ENCODE measurements at regions not wholly inside any gene's neighbourhood (a gene's known extent, or its start where the extent isn't known, plus 50 kb on each side); places are given as distances from the start of the nearest gene placed in this dataset.

DNA sequence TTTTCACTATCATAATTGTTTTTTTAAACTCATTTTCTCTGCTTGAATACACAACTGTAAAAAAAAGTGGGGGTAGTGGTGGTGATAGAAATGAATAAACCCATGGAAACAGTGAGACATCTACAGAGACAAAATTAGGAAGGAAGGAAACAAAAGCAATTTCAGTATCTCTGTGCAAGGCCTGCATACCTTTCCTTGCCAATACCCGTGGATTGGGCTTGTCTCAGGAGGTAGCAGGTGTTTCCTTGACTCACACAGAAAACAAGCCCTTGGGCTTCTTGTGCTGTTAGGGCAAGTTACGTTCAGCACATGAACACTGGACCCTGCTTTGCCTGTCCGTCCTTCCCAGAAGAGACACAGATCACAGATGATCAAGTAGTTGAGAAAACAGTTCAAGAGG is 372.2 kb downstream of the ZSWIM6 start:
- TF ChIP-seq GATA3 (IDR thresholded peaks at IDR 0.05; ENCODE audit: low read depth, low read length) (no peak), GATA2 (IDR thresholded peaks at IDR 0.05; ENCODE audit: low read depth, low read length) (no peak)
